ENCODE measurements at regions not wholly inside any gene's neighbourhood (a gene's known extent, or its start where the extent isn't known, plus 50 kb on each side); places are given as distances from the start of the nearest gene placed in this dataset.
"Not testable (repeated sequence)": the region's sequence is repeated elsewhere in the genome, so short reads cannot be mapped to it uniquely, and the experiment has no call there.

DNA sequence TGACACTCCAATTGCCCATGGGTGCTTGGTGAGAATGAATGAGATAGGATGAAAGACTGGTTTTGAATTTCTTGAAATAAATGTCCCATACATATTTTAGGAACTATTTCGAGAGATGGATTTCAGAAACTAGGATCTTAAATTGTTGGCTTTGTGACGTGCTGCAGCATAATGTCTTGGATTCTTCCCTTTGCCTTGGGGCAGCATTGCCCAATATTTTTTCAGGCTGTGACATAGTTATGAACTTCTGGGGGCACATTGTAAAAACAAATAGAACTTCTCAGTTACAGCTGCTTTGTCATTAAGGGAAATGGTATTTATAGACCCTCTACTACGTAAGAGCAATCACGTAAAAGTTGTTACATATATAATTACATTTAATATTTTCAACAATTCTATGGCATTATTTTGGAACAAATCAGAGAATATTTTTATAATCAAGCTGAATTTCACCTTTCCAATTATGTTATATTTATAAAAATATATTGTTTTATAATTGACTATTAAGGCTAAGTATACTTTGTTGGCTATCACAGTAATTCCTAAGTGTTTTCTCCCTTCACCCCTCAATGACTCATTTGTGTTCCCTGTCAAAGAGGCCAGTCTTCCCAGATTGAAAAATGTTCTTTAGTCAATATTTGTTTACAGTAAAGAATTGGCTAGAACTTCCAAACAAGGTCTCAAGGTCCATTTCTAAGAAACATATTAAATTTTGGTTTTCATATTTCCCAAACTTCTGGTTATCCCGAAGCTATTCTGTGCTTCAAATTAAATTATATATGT is 1388.3 kb upstream of the ACO1 start:
- H3K4me1 ChIP-seq (ENCODE audit: insufficient read depth, low read length) = no peaks in the 10 kb centered on the region
- H3K27me3 ChIP-seq (ENCODE audit: insufficient read depth, low read length) = no peaks in the 10 kb centered on the region
- H3K4me3 ChIP-seq (ENCODE audit: low read length) = no peak overlapping the region
- no peaks in the 10 kb centered on the region for H3K9me3 ChIP-seq (ENCODE audit: low read depth, low read length)

DNA sequence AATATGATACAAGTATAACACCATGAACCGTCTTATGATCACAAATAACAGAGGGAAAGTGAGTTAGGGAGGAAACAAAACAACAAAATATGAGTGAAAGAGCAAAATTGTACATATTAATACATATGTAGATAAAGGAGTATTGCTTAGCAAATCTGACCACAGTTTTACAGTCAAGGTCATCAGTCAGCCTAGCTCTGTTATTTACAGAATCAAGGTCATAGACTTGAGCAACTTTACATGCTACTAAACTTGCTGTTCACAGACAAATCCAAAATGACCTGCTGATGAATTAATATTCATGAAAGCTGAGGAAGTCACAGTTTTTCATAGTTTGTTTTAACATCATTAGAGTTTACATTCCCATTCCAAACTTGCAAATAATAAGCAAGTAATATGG is 1387.7 kb upstream of the ACO1 start:
- no peaks in the 10 kb centered on the region for H3K4me1 ChIP-seq (ENCODE audit: insufficient read depth, low read length)
- no peak overlapping the region for H3K4me3 ChIP-seq (ENCODE audit: low read length)
- H3K27me3 ChIP-seq (ENCODE audit: insufficient read depth, low read length) = no peaks in the 10 kb centered on the region
- H3K9me3 ChIP-seq (ENCODE audit: low read depth, low read length) = no peaks in the 10 kb centered on the region

DNA sequence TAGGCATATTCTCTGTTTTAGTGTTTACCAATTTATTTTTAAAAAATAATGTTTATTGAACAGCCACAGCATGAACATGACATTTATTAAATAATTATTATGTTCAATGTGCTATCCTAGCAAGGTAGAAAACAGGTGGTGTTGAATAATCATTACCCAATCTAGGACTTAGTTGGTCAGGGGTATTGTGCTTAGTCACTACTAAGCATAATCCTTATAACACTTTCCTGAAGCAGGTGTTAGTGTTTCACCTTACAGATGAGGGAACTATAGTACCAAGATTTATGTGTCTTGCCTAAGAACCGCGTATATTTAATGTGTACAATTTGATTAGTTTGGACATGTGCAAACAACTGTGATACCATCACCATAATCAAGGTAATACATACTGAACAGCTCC is 1387.2 kb upstream of the ACO1 start:
- H3K4me1 ChIP-seq (ENCODE audit: insufficient read depth, low read length) = no peaks in the 10 kb centered on the region

DNA sequence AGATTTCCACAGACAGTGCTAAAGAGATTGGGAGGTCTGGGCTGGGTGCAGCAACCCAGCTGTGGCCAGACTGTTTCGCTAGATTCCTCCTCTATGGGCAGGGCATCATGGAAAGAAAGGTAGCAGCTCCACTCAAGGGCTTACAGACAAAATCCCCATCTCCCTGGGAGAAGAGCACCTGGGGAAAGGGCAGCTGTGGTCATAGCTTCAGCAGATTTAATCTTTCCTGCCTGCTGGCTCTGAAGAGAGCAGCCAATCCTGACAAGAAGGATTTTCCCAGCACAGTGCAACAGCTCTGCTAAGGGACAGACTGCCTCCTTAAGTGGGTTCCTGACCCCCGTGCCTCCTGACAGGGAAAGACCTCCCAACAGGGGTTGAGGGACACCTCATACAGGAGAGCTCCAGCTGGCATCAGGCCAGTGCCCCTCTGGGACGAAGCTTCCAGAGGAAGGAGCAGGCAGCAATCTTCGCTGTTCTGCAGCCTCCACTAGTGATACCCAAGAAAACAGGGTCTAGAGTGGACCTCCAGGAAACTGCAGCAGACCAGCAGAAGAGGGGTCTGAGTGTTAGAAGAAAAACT is 1379.3 kb upstream of the ACO1 start:
- no peak overlapping the region for H3K4me3 ChIP-seq (ENCODE audit: low read length)
- no peaks in the 10 kb centered on the region for H3K9me3 ChIP-seq (ENCODE audit: low read depth, low read length)
- H3K27me3 ChIP-seq (ENCODE audit: insufficient read depth, low read length) = no peaks in the 10 kb centered on the region
- no peaks in the 10 kb centered on the region for H3K4me1 ChIP-seq (ENCODE audit: insufficient read depth, low read length)

More for the DNA sequence above, 1387.2 kb upstream of the ACO1 start:
- Histone ChIP-seq H3K4me3 (ENCODE audit: low read length) (no peak overlapping the region), H3K9me3 (ENCODE audit: low read depth, low read length) (no peaks in the 10 kb centered on the region), H3K27me3 (ENCODE audit: insufficient read depth, low read length) (no peaks in the 10 kb centered on the region)

DNA sequence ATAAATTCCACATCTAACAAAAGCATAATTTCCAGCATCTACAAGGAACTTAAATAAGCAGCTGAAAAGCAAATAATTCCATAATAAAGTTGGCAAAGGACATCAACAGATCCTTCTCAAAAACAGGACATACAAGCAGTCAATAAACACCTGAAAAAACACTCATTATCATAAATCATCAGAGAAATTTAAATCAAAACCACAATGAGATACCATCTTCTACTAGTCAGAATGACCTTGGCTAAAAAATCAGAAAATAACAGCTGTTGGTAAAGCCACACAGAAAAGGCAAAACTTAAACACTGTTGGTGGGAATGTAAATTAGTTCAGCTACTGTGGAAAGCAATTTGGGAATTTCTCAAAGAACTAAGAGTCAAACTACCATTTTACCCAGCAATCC is 1371.1 kb upstream of the ACO1 start:
- Histone ChIP-seq H3K4me3 (ENCODE audit: low read length) (no peak overlapping the region), H3K27me3 (ENCODE audit: insufficient read depth, low read length) (no peaks in the 10 kb centered on the region), H3K9me3 (ENCODE audit: low read depth, low read length) (no peaks in the 10 kb centered on the region), H3K4me1 (ENCODE audit: insufficient read depth, low read length) (no peaks in the 10 kb centered on the region)

DNA sequence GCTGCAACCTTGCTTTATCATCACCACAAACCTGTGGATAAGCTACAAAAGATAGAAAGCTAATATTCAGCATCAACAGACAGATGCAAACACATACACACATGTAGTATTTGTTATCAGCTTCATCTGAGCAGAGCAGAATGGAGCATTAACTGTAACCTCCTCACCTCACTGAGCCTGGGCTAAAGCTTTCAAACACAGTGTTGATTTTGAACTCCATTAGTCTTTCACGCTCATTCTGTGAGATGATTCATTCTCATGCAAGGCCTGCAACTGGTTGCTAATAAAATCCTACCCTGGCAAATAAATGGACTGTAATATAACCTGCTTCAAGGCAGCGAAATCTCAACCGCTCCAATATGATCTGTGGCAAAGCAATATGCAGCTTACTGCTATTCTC is 1360.6 kb upstream of the ACO1 start:
- Histone ChIP-seq H3K4me1 (ENCODE audit: insufficient read depth, low read length) (no peaks in the 10 kb centered on the region), H3K9me3 (ENCODE audit: low read depth, low read length) (no peaks in the 10 kb centered on the region), H3K27me3 (ENCODE audit: insufficient read depth, low read length) (no peaks in the 10 kb centered on the region), H3K4me3 (ENCODE audit: low read length) (no peak overlapping the region)

DNA sequence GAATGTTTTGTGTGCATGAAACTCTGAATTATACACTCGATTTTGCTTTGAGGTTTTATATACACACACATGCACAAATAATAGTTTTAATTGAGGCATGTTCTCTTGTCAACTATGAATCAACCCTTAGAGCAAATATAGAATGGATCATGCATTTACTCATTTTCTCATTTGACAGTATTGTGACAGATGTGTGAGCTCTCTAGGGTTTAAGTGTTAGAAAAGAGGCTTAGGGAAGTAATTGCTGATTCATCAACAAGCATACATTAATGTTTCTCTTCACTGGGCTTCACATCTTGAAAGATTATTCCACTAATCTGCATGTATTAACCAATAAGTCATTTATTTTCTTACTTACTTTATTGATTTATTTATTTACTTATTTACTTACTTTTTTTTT is 1356.8 kb upstream of the ACO1 start:
- H3K4me3 ChIP-seq (ENCODE audit: low read length) = no peak overlapping the region
- no peaks in the 10 kb centered on the region for H3K4me1 ChIP-seq (ENCODE audit: insufficient read depth, low read length)
- H3K27me3 ChIP-seq (ENCODE audit: insufficient read depth, low read length) = no peaks in the 10 kb centered on the region
- H3K9me3 ChIP-seq (ENCODE audit: low read depth, low read length) = no peaks in the 10 kb centered on the region

DNA sequence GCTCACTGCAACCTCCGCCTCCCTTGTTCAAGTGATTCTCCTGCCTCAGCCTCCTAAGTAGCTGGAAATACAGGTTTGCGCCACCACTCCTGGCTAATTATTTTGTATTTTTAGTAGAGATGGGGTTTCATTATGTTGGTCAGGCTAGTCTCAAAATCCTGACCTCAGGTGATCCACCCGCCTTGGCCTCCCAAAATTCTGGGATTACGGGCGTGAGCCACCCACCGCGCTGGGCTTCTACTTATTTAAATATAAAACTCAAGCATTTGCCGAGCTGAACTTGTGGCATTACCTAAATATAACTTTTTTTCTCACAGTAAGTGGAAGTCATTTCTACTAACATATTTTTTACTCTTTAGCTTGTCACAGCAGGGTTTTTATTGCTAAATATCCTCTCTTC is 1356.3 kb upstream of the ACO1 start:
- Histone ChIP-seq H3K4me1 (ENCODE audit: insufficient read depth, low read length) (no peaks in the 10 kb centered on the region), H3K4me3 (ENCODE audit: low read length) (no peak overlapping the region), H3K9me3 (ENCODE audit: low read depth, low read length) (no peaks in the 10 kb centered on the region), H3K27me3 (ENCODE audit: insufficient read depth, low read length) (no peaks in the 10 kb centered on the region)

DNA sequence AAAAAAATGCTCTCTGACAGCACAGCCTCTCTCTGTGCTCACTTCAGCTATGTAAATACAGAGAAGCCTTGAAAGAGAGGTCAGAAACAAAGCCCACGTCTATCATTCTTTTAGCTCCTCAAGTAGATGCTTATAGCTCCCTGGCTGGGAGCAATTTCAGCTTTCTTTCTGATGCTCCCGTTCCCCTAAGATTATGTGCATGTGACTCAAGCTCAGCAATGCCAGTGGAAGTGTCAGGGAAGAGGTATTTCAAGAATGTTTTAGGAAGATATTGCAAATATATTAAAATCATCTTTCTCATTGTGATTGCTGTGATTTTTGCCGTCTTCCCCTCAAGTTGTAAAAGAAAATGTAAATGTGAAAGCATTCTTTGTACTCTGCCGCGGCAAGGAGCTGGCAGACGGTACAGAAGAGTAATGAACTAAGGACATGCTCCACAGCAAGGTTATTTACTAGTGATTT is 1353.7 kb upstream of the ACO1 start:
- Histone ChIP-seq H3K9me3 (ENCODE audit: low read depth, low read length) (no peaks in the 10 kb centered on the region), H3K4me3 (ENCODE audit: low read length) (no peak overlapping the region), H3K4me1 (ENCODE audit: insufficient read depth, low read length) (no peaks in the 10 kb centered on the region), H3K27me3 (ENCODE audit: insufficient read depth, low read length) (no peaks in the 10 kb centered on the region)

DNA sequence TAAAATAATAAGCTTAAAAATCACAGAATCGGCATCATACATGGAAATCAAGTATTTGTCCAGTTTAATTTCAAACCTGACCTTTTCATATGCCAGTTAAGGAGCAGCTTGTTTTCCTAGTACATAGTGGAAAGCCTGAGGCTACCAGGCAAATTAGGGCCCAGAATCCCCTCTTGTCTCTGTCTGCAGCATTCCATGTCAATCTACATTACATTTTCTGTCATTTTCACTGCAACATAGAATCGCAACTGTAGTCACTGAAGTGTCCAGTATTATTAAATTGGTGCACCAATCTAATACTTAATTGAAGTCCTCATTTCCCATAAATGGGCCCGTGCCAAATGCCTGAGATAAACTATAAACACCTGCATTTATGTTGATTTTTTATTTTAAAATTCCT is 1352.2 kb upstream of the ACO1 start:
- Histone ChIP-seq H3K4me1 (ENCODE audit: insufficient read depth, low read length) (no peaks in the 10 kb centered on the region), H3K9me3 (ENCODE audit: low read depth, low read length) (no peaks in the 10 kb centered on the region), H3K27me3 (ENCODE audit: insufficient read depth, low read length) (no peaks in the 10 kb centered on the region), H3K4me3 (ENCODE audit: low read length) (no peak overlapping the region)

DNA sequence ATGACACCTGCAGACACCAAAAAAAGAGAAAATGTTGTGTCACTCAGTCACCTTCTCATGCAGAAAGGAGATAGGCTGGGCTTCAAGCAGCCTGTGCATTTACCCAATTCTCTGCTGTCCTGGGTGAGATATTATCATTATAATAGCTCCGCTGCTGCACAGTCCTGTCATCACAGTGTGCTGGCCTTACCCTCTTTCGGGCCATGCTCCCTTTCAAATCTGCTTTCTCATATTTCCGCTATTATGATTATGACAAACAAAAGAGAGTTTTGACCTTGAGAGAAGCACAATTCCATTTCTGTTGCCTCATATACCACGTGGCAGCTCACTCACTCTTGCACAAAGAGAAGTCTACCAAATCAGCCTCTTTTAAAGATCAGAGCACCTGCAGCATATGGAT is 1350.1 kb upstream of the ACO1 start:
- Histone ChIP-seq H3K27me3 (ENCODE audit: insufficient read depth, low read length) (no peaks in the 10 kb centered on the region), H3K4me1 (ENCODE audit: insufficient read depth, low read length) (no peaks in the 10 kb centered on the region), H3K4me3 (ENCODE audit: low read length) (no peak overlapping the region), H3K9me3 (ENCODE audit: low read depth, low read length) (no peaks in the 10 kb centered on the region)

DNA sequence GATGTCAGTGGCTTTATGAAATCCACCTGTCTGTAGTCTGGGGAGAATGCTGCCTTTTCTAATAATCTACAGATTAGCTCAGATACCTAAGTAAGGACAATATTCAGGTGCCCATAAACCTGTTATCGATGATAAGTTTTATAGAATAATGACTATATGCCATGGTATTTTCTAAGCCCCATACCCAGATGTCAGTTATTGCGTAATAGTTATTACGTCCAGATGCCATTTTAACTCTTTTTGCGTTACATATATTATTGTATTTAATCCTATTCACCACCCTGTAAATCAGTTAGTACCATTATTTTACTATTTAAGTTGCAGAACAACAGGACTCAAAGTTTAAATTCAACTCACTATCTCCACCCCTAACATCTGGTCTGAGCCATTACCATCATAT is 1343.9 kb upstream of the ACO1 start:
- Histone ChIP-seq H3K4me3 (ENCODE audit: low read length) (no peak overlapping the region), H3K4me1 (ENCODE audit: insufficient read depth, low read length) (no peaks in the 10 kb centered on the region), H3K27me3 (ENCODE audit: insufficient read depth, low read length) (no peaks in the 10 kb centered on the region), H3K9me3 (ENCODE audit: low read depth, low read length) (no peaks in the 10 kb centered on the region)

DNA sequence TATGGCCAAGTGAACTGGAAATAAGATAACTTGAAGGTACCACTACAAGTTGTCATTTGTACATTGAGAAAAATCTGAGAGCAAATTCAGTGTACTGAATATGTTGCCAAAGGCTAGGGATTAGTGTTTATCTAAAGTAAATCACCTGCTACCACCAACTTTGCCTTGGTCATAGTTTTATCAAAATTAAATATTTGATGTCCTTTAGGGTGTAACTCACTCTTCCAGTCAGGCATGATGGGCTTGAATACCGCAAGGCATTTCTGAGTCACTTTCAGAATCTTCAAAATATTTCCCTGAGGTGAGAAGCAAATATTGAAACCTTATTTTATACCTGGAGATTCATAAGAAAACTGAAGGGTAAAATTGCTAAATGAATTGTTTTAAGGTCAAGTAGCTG is 1338.6 kb upstream of the ACO1 start:
- Histone ChIP-seq H3K4me3 (ENCODE audit: low read length) (no peak overlapping the region), H3K27me3 (ENCODE audit: insufficient read depth, low read length) (no peaks in the 10 kb centered on the region), H3K9me3 (ENCODE audit: low read depth, low read length) (no peaks in the 10 kb centered on the region), H3K4me1 (ENCODE audit: insufficient read depth, low read length) (no peaks in the 10 kb centered on the region)

DNA sequence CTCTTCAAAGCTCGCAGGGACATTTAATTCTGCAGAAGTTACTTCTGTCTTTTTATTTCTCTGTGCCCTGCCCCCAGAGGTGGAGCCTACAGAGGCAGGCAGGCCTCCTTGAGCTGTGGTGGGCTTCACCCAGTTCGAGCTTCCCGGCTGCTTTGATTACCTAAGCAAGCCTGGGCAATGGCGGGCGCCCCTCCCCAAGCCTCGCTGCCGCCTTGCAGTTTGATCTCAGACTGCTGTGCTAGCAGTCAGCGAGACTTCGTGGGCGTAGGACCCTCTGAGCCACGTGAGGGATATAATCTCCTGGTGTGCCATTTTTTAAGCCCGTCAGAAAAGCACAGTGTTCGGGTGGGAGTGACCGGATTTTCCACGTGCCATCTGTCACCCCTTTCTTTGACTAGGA is 1322.9 kb upstream of the ACO1 start:
- H3K9me3 ChIP-seq (ENCODE audit: low read depth, low read length); H3K4me1 ChIP-seq (ENCODE audit: insufficient read depth, low read length); H3K4me3 ChIP-seq (ENCODE audit: low read length): not testable (repeated sequence)

DNA sequence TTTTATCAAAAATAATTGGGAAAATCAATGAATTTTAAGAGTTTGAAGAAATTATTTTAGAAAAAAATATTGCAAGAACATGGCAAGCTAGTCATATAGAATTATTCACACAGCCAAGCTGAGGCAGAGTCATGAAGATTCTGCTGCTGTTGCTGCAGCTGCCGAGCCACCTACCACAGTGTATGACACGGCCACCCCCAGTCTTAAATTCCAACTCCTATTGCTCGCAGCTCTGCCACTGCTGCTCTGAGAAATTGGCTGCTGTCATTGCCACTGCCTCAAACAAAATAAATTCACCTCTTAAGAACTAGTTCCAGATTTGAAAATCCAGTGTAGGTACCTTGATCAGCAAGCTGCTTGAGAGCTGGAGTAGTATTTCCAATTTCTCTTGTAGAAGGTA is 1318.8 kb upstream of the ACO1 start:
- no peak overlapping the region for H3K4me3 ChIP-seq (ENCODE audit: low read length)
- peaks cover 5% of the 10 kb centered on the region for H3K9me3 ChIP-seq (ENCODE audit: low read depth, low read length)
- H3K4me1 ChIP-seq (ENCODE audit: insufficient read depth, low read length) = no peaks in the 10 kb centered on the region
- no peaks in the 10 kb centered on the region for H3K27me3 ChIP-seq (ENCODE audit: insufficient read depth, low read length)

More for the DNA sequence above, 1322.9 kb upstream of the ACO1 start:
- not testable (repeated sequence) for H3K27me3 ChIP-seq (ENCODE audit: insufficient read depth, low read length)

DNA sequence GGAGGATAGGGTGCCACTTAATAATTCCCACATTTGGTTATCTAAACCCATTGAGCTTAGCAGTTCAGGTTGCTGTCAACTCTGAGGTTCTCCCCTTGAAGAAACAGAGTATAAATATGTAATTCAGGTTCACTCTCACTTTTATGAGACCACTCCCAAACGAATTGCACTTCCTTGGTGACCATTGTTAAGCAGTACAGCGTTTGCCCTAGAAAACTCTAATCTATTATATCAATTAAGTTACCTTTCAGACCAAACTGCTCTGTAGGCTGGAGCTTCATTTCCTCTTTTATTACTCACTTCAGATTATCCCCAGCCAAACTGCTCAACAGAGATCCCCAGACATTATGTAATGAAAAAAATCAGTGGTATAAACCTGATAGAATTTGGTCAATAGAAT is 1317.0 kb upstream of the ACO1 start:
- H3K9me3 ChIP-seq (ENCODE audit: low read depth, low read length) = peaks cover 3% of the 10 kb centered on the region

More for the DNA sequence above, 1317.0 kb upstream of the ACO1 start:
- Histone ChIP-seq H3K4me1 (ENCODE audit: insufficient read depth, low read length) (no peaks in the 10 kb centered on the region), H3K4me3 (ENCODE audit: low read length) (no peak overlapping the region), H3K27me3 (ENCODE audit: insufficient read depth, low read length) (no peaks in the 10 kb centered on the region)
